HG03060 (cell line): ENCODE measurements at regions not wholly inside any gene's neighbourhood (a gene's known extent, or its start where the extent isn't known, plus 50 kb on each side); places are given as distances from the start of the nearest gene placed in this dataset.

Experiments used
- ATAC-seq: cut with Tn5 transposase; IDR thresholded peaks from one replicate; pipeline ENCODE4 v1.9.1; 2021; ENCODE audit warnings: low read depth, moderate number of reproducible peaks; ENCODE audit not compliant: unreplicated experiment

GRCh38 chr14:56874375-56874774, 64.1 kb upstream of the OTX2 start:
- no peak for ATAC-seq

GRCh38 chr14:56870336-56870735, 60.1 kb upstream of the OTX2 start:
- ATAC-seq, result no peak

GRCh38 chr14:56868660-56869059, 58.4 kb upstream of the OTX2 start:
- no peak for ATAC-seq

GRCh38 chr14:56862836-56863235, 52.6 kb upstream of the OTX2 start:
- no peak for ATAC-seq

- ATAC-seq, result no peak
These were observed 50.2 kb upstream of the OTX2 start for GRCh38 chr14:56860441-56860840.
